ENCODE measurements at regions not wholly inside any gene's neighbourhood (a gene's known extent, or its start where the extent isn't known, plus 50 kb on each side); places are given as distances from the start of the nearest gene placed in this dataset.
"Not testable (repeated sequence)": the region's sequence is repeated elsewhere in the genome, so short reads cannot be mapped to it uniquely, and the experiment has no call there.

DNA sequence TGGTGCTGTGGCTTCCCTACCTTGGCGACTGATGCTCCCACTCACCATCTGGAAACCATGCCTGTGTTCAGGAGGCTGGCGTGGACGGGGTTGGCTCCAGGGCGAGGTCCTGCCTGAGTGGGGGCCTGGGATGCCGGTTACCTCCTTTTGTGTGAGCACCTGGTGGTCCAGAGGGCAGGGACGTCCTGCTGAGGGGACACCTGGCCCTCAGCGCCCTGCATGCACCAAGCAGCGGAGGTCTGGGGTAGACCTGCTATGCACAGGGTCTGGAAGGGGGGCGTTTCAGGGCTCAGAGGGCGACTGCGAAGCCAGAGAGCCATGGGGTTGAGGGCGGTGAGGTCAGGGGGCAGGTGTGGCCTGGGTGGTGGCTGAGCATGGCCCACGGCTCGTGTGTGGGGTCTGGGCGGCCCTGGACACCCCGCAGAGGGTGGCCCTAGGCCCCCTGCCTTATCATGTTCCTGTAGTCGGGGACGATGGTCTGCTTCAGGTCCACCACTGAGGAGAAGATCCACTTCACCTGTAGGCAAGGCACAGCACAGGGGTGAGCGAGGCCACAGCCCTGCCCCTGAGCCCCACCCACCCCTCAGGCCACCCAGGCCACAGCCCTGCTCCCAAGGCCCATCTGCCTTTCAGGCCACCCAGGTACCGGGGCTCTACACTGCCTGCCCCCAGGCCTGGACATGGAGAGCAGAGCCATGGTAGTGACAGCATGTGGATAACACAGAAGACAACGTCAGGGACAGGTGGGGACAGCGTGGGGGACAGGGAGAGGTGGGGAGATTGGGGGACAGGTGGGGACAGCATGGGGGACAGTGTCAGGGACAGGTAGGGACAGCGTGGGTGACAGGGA is 95.3 kb downstream of the TMEM121 start:
- DNase-seq (ENCODE audit: low read depth, low spot score) = not testable (repeated sequence)

DNA sequence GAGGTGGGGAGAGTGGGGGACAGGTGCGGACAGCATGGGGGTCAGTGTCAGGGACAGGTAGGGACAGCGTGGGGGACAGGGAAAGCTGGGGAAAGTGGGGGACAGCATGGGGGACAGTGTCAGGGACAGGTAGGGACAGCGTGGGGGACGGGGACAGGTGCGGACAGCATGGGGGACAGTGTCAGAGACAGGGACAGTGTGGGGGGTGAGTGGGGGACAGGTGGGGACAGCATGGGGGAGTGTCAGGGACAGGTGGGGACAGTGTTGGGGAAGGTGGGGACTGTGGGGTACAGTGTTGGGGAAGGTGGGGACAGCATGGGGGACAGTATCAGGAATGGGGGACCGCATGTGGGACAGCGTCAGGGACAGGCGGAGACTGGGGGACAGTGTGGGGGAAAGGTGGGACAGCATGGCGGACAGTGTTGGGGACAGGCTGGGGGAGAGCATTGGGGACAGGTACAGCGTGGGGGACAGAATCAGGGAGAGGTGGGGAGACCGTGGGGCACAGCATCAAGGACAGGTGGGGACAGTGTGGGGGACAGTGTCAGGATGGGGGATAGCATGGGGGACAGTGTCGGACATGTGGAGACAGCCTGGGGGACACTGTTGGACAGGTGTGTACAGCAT is 96.1 kb downstream of the TMEM121 start:
- DNase-seq (ENCODE audit: low read depth, low spot score) = no peak

DNA sequence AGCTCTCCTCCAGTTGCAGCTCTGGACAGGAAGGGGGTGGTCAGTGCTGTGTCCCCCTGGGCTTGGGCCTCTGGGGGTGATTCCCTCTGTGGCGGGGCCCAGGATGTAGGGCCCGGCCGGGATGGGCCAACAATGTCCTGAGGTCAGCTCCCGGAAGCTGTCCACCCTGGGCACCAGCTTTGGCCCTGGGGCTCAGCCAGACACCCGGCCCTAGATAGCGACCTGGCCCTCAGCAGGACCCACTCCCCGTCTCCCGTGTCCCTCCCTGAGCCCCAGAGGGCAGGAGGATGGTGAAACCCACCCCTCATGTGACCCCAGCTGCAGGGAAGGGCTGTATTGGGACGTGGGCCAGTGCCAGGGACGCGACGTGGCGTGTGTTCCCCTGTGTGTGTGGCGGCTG is 96.8 kb downstream of the TMEM121 start:
- DNase-seq (ENCODE audit: low read depth, low spot score) = not testable (repeated sequence)

DNA sequence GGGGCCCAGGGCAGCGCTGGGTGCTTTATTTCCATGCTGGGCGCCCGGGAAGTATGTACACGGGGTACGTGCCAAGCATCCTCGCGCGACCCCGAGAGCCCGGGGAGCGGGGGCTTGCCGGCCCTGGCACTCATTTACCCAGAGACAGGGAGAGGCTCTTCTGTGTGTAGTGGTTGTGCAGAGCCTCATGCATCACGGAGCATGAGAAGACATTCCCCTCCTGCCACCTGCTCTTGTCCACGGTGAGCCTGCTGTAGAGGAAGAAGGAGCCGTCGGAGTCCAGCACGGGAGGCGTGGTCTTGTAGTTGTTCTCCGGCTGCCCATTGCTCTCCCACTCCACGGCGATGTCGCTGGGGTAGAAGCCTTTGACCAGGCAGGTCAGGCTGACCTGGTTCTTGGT is 98.0 kb downstream of the TMEM121 start:
- DNase-seq (ENCODE audit: low read depth, low spot score) = not testable (repeated sequence)

DNA sequence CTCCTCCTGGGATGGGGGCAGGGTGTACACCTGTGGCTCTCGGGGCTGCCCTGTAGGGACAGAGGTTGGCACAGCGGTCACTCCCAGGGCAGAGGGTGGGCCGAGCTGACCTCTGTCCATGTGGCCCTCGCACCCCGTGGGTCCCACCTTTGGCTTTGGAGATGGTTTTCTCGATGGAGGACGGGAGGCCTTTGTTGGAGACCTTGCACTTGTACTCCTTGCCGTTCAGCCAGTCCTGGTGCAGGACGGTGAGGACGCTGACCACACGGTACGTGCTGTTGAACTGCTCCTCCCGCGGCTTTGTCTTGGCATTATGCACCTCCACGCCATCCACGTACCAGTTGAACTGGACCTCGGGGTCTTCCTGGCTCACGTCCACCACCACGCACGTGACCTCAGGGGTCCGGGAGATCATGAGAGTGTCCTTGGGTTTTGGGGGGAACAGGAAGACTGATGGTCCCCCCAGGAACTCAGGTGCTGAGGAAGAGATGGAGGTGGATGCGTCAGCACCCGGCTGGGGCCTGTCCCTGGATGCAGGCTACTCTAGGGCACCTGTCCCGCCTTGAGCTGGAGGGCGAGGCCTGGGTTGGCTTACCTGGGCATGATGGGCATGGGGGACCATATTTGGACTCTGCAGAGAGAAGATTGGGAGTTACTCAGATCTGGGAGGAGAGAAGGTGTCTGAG is 98.5 kb downstream of the TMEM121 start:
- DNase-seq (ENCODE audit: low read depth, low spot score) = not testable (repeated sequence)

DNA sequence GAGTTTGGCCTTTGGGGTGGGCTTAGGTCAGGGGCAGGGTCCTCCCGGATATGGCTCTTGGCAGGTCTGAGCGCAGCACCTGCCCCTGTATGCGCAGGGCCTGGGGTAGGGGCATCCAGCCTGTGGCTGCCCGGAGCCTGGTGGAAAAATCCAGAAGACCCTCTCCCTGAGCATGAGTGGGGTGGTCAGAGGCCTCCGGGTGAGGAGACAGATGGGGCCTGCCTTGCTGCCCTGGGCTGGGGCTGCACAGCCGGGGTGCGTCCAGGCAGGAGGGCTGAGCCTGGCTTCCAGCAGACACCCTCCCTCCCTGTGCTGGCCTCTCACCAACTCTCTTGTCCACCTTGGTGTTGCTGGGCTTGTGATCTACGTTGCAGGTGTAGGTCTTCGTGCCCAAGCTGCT is 99.1 kb downstream of the TMEM121 start:
- DNase-seq (ENCODE audit: low read depth, low spot score) = not testable (repeated sequence)

DNA sequence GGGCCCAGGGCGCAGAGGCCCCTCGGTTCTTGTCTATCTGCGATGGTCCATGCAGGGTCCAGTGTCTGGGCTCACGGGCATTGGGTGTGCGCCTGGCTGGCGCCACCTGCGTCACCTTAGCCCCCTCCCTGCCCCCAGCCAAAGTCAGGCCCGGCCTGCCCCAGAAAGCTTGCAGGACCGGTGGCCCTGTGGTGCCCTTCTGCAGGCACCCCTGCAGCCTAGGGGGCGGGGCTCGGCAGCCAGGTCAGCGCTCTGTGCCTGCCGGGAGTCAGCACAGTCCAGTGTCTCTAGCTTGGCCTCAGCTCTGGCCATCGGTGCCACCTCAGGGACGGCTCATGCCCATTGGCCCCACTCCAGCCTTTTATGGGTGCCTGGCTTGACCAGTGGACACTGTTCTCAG is 99.7 kb downstream of the TMEM121 start:
- DNase-seq (ENCODE audit: low read depth, low spot score) = not testable (repeated sequence)

DNA sequence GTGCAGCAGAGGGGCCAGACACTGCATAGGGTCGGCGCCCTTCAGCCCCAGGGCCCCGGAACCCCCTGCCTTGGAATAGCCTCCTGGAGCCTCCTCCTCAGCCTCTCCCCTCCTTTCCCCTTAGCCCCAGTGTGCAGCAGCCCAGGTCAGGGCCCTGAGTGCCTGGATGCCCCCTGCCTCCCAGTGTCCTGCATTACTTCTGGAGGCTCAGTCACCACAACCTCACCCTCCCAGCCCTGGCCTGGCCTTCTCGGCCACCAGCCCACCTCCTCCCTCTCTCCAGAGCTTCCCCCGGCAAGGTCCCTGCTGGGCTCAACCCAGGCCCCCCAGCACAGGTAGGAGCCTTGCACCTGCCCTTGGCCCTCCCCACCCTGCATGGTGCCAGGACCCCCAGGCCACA is 100.3 kb downstream of the TMEM121 start:
- not testable (repeated sequence) for DNase-seq (ENCODE audit: low read depth, low spot score)

DNA sequence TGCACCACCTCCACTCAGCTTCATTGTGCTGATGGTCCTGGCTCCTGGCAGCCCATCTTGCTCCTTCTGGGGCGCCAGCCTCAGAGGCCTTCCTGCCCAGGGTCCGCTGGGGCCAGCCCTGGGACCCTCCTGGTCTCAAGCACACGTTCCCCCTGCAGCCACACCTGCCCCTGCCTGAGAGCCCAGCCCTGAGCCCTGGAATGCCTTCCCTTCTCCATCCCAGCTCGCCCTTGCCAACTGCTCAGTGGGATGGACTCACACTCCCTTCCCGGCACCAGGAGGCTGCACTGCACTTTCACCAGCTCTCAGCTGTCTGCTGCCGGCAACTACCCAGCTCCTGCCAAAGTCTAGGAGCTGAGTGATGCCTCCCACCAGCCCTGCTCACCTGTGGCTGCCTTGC is 100.9 kb downstream of the TMEM121 start:
- not testable (repeated sequence) for DNase-seq (ENCODE audit: low read depth, low spot score)

DNA sequence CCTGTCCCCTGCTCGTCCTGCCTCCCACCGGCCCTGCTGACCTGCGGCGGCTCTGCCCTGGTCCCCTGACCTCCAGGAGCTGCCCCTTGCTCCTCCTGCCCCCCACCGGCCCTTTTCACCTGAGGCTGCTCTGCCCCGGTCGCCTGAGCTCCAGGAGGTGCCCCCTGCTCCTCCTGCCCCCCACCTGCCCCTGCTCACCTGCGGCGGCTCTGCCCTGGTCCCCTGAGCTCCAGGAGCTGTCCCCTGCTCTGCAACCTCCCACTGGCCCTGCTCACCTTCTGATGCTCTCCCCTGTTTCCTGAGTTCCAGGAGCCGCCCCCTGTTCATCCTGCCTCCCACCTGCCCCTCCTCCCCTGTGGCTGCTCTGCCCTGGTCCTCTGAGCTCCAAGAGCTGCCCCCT is 101.3 kb downstream of the TMEM121 start:
- no peak for DNase-seq (ENCODE audit: low read depth, low spot score)

DNA sequence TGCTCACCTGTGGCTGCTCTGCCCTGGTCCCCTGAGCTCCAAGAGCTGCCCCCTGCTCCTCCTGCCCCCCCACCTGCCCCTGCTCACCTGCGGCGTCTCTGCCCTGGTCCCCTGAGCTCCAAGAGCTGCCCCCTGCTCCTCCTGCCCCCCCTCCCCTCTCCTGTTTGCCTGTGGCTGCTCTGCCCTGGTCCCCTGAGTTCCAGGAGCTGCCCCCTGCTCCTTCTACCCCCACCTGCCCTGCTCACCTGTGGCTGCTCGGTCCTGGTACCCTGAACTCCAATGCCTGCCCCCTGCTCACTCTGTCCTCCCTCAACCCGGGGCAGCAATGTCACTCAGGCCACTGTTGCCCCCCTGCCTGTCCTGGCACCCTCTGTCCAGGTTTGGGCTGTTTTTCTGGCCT is 101.7 kb downstream of the TMEM121 start:
- not testable (repeated sequence) for DNase-seq (ENCODE audit: low read depth, low spot score)

DNA sequence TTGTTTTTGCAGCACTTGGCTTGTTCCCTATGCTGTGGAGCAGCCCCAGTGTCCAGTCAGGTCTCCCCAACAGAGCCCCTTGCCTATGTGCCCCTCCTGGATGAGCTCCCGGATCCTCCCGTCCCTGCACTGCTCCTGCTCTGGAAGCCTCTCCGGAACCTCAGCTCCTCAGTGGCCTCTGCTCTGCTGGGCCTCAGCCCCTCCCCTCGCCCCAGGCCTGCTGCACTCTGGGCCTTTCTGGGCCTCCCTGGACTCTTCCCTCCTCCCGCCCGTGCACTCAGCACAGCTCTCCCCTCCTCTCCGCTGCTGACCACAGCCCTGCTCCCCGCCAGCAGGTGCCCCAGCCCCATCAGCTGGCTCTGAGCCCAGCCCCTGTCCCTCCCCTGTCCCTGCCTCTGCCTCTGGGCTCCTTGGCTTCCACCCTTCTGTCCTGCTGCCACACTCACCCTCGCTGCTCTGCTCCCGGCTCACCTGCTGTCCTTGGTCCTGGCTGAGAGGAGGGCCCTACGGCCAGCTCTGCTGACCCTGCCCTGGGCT is 102.2 kb downstream of the TMEM121 start:
- DNase-seq (ENCODE audit: low read depth, low spot score) = not testable (repeated sequence)

DNA sequence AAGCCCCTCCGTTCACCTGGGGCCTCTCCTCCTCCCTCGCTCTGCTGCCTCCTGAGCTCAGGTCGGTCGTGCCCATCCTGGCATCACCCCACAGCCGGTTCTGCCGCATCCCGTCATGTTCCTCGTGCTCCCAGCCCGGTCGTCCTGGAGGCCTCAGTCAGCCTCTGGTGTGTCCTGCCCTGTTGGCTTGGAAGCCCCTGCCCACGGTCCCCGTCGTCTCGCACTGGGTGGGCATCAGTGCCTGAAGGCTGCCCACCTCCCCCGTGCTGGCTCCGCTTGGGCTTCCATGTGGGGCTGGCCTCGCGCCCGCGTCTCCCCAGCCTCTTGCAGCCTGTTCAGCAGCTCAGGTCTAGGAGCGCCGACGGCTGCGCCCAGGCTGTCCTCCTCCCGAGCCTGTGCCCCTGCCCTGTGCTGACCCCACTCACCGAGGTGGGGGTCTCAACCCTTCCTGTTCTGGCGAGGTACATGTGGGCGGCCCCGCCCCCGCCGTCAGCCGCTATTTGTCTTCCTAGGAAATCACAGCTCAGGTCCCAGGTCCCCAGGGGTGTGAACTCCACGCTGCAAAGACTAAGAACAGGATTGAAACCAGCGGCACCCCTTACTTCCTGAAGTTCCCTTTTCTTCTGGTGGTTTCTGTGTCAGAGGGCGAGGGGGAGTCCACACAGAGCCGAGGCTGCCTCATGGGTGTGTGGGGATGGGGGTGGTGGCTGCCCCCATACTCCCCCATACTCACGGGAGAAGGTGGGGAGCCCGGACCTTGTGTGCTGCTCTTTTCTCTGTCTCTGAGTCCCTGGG is 102.9 kb downstream of the TMEM121 start:
- not testable (repeated sequence) for DNase-seq (ENCODE audit: low read depth, low spot score)

DNA sequence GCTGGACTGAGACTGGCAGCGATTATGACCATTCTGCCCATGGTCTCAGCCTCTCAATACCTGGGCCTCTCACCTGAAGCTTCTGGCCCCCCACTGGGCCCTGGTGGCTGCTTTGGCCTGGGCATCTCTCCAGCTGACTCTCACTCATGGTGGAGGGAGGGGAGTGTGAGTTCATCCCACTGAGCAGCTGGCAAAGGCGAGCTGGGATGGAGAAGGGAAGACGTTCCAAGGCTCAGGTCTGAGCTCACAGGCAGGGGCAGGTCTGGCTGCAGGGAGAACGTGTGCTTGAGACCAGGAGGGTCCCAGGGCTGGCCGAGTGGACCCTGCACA is 103.5 kb downstream of the TMEM121 start:
- DNase-seq (ENCODE audit: low read depth, low spot score) = no peak

DNA sequence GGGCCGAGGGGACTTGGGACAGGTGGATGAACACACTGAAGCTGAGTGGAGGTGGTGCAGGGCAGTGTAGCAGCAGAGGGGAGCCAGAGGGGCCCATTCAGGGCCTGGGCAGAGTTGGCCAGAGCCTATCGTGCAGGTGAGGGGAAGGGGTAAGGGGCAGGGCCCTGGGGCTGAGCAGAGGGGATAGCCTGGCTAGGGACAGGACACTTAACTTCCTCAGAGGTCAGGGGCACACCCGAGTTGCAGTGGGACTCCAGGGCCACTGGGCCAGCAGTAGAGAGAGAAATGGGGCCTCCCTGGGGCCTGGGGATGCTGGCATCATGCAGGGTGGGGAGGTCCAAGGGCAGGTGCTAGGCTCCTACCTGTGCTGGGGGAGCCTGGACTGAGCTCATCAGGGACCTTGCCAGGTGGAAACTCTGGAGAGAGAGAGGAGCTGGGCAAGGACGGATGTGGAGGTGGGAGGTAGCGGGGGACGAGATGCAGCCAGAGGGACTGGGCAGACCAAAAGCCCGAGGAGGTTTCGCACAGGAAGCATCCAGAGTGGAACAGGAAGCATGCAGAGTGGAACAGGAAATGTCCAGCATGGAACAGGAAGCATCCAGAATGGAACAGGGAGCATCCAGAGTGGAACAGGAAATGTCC is 104.0 kb downstream of the TMEM121 start:
- DNase-seq (ENCODE audit: low read depth, low spot score) = not testable (repeated sequence)

DNA sequence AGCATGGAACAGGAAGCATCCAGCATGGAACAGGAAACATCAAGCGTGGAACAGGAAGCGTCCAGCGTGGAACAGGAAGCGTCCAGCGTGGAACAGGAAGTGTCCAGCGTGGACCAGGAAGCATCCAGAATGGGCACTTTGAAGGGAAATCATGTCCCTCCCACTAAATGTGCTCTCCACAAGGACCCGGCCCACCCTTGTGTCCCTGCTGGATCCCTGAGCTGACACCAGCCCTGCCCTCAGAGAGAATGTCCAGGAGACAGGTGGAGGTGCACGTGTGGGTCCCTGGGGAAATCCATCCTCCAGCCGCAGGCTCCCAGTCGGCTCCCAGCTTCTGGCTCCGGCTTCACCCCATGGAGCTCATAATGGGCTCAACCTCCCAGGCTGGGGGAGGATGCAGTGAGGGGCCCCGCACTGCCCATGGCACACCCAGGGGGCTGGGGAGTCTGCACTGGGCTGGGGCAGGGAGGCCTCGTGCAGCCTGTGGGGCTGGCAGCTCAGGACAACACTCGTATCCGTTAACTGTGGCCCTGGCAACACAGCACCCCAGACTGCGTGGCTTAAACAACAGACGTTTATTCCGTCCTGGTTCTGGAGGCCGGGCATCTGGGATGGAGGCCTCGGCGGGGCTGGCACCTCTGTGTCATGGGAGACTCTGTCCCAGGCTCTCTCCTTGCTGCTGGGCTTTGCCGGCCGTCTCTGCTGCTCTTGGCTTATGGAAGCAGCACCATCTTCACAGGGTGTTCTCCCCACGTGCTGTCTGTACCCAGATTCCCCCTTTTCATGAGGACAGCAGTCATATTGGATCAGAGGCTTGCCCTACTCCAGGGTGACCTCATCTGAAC is 104.8 kb downstream of the TMEM121 start:
- DNase-seq (ENCODE audit: low read depth, low spot score) = not testable (repeated sequence)

DNA sequence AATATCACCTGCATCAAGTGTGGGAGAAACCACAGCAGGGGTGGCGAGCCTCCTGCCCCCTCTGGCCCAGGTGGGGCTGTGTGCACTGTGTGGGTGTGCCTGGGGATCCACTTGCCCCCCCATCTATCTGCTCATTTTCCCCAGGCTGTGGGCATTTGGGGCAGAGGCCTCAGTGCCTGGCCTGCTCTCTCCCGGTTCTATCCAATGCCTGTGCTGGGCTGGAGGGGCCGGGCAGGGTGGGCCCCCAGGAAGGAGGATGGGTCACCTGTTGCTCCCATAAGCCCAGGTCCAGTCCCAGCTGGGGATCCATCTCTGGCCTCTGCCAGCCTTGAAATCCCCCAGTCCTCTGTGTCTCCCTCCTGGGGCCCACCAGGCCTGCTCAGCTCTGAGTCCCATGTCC is 105.6 kb downstream of the TMEM121 start:
- DNase-seq (ENCODE audit: low read depth, low spot score) = no peak

DNA sequence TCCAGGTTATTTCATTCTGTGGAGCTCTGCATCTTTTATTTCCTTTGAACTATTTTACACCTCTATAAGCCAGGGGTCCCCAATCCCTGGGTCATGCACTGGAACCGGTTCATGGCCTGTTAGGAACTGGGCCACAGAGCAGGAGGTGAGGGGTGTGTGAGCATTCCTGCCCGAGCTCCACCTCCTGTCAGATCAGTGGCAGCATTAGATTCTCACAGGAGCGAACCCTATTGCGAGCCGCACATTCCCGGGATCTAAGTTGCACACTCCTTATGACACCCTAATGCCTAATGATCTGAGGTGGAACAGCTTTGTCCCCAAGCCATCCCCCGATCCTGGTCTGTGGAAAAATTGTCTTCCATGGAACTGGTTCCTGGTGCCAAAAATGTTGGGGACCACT is 107.2 kb downstream of the TMEM121 start:
- not testable (repeated sequence) for DNase-seq (ENCODE audit: low read depth, low spot score)

DNA sequence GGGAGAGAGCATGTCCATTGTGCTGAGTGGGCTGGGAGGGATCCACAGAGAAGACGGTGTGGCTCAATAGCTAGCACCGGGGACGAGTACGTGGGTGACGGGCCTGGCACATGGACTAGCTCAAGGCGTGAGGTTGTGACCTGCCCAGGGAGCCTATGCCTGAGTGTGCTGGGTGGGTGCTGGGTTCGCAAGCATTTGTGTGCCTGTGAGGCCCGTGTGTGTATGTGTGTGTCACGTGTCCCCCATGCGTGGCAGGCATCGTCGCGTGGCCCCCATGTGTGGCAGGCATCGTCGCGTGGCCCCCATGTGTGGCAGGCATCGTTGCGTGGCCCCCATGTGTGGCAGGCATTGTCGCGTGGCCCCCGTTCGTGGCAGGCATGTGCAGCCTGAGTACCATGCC is 109.2 kb downstream of the TMEM121 start:
- no peak for DNase-seq (ENCODE audit: low read depth, low spot score)

DNA sequence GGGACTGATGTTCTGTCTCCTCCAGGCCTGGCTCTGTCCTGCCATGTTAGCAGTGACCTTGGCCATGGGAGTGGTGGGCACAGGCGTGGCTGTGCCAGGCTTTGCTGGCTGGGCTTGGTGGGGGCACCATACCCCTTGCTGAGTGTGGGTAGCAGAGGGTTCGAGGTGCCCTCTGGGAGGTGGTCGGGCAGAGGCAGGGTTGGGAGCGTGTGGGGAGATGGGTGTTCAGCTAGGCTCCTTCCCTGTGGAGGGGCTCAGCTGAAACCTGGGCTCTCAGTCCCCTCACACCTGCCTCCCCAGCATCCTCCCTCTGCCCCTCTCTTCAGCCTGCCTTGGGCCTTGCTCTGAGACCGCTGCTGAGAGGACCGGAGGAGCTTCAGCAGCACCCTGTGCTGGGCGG is 109.6 kb downstream of the TMEM121 start:
- not testable (repeated sequence) for DNase-seq (ENCODE audit: low read depth, low spot score)

Data from iPS DF 19.7 (cell line).